ENCODE measurements at regions not wholly inside any gene's neighbourhood (a gene's known extent, or its start where the extent isn't known, plus 50 kb on each side); places are given as distances from the start of the nearest gene placed in this dataset.

DNA sequence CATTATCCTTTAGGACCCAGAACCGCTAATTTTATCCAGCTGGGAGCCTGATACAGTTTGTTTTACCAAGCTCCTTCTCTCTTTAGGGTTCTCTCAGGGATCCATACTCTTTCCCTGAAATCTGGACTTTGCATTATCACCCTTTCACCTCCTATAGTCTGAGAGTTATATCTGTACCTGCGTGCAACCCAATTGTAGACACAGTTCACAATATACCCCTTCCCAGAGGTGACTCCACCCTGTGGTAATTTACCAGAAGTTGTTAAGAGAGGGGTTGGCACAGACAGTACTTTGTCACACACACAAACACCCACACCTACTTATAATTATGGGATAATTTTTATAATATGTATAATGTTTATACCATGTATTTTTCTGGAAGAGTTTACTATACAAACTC, 275.8 kb upstream of the NR3C2 start:
- TF ChIP-seq POLR2A (IDR thresholded peaks at IDR 0.05; ENCODE audit: low read depth, low read length) (no peak), POLR2AphosphoS5 (IDR thresholded peaks at IDR 0.05; ENCODE audit: low read depth, low read length) (no peak), TAF1 (IDR thresholded peaks at IDR 0.05; ENCODE audit: borderline replicate concordance, low read depth, low read length) (no peak)
